Activated CD8-positive, alpha-beta memory T cell treated with anti-CD3 and anti-CD28 coated beads, Interleukin-2, amount 50 U/mL, for 4 hours (primary cell): ENCODE measurements at regions not wholly inside any gene's neighbourhood (a gene's known extent, or its start where the extent isn't known, plus 50 kb on each side); places are given as distances from the start of the nearest gene placed in this dataset.

Experiments
- DNase-seq: peaks from one replicate; pipeline ENCODE4 v3.0.0-alpha.2; 2020

DNA sequence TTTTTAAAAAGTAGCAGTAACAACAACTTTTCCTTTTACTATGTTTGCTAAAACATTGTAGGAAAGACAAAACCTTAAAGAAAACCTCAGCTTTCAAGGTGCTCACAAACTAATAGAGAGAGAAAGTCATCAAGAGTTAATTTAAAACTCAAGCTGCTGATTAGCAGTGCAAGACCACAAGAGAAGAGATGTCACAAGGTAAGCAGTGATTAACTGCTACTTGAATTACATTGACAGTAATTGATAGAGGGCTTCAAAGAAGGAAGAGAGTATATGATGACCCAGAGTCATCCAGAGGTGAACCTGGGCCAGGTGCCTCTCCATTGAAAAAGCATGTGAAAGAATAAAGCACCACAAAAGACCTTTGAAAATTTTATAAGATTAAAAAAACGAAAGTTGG lies 939.6 kb upstream of the CNTNAP5 start:
- no peak for DNase-seq

DNA sequence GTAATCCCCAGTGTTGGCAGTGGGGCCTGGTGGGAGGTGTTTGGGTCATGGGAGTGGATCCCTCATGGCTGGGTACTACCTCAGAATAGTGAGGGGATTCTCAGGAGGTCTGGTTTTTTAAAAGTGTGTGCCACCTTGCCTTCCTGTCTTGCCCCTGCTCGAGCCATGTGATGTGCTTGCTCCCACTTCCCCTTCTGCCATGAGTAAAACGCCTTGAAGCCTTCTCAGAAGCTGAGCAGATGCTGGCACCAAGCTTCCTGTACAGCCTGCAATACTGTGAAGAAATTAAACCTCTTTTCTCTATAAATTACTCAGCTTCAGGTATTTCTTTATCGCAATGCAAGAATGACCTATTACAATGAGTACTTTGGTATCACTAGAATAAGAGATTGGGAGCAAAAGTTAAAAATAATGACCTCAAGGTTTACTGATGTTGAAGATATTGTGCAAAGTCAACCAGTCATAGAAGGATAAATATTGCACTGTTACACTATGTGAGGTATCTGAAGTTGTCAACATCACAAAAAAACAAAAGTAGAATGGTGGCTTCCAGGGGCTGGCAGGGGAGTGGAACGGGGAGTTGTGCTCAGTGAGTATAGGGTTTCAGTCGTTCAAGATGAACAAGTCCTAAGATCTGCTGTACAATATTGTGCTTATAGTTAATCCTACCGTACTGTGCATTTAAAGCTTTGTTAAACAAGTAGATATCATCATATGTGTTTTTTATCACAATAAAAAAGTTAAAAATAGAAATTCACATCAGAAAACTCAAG lies 938.3 kb upstream of the CNTNAP5 start:
- DNase-seq, result no peak

DNA sequence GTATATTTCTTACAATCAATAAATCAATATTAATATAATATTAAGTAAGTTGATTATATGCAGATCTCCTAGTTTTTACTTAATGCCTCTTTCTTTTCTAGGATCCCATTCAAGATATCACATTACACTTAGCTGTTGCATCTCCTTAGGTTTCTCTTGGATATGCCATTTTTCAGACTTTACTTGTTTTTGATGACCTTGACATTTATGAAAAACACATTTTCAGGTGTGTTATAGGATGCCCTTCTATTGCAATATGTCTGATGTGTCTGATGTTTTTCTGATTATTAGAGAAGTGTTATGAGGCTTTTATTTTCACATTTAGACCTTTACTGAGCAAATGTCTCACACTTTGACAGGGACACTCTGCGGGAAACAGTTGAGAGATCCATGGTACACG lies 933.6 kb upstream of the CNTNAP5 start:
- no peak for DNase-seq

DNA sequence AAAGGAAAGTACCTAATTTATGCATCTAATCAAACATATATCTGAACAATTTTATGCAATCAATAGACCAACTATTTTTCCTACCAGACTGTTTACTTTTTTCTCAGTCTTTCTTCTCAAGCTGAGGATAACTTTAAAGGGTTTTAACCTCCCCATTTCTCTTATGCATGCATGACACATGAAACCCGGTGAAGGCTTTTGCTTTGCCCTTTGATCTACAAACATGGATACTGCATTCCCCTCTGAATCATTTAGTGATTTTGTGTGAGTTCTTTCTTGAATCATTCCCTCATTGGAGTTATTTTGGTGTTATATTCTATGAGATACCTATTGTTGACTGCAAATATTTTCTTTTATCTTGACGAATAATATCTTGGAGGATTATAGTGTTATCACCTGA lies 931.9 kb upstream of the CNTNAP5 start:
- no peak for DNase-seq

DNA sequence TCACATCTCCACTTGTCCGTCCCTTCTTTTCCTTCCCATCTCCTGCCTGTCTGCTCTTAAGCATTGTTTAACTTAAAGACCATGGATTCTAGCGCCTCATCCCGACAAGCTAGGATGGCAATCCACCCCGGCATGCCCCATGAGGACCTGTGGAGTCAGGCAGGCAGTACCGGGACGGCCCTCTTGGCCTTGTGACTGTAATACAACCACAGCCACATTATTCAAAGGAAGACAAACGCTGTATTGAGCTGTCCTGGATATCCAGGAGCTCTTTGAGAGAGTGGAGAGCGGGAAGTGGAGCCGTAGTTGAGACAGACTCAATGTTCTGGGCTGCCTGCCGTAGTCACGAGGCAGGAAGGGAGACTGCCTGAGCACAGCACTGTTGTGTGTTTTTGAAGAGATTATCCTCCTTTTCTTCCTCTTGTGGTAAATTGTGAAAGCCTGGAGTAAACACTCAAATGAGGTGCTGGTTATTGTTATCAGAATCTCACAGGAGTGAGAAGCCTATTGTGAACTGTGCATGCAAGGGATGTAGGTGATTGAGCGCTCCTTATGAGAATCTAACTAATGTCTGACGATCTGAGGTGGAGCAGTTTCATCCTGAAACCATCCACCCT lies 929.8 kb upstream of the CNTNAP5 start:
- DNase-seq, result no peak

DNA sequence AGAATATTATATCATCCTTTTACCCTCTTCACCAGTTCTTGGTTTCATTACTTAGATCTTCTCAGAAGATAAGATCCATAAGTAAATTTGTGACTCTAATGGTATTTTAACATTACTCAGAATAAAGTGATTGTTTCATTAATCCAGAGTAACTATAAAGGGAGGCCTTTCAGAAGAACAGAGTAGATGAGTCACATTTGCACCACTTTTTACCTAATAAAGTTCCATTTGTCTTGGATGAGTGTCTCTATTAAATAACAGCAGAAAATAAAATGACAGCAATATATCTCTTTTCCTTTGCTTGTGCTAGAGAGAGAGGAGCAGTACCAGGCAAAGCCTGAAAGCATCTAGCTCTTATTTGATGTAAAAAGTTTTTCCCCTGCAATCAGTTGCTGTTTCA lies 926.5 kb upstream of the CNTNAP5 start:
- DNase-seq, result no peak

DNA sequence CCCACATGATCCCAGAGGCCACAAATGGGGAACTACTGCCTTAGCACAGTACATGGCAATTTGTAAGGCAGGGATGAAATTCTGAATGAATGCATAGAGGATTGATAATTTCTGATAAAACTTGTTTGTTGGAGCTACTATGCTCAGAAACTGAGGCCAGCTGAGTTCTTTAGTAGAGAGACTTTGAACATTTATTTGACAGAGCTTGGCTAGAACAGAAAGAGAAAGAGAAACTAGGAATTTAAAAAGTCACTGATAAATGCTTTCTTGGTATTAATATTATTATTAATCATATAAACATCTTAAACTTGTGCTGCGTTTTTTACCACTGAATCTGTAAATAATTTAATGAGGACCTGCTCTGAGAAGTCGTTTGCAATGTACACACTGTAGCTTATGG lies 923.7 kb upstream of the CNTNAP5 start:
- DNase-seq, result no peak

DNA sequence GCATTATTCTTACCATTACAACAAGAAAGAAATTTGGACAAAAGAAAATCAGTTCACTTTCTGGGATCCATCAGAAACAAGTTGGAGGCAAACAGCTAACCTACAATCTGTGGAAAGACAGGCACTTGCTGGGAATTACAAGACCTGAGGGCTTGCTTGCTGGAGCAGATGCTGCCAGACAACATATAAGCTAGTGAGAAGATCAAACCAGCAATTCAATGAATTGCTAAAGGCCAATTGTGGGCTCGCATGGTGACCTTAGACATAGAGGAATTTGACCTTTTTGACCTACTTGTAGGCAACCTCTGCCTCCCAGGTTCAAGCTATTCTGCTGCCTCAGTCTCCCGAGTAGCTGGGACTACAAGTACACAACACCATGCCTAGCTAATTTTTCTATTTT lies 921.2 kb upstream of the CNTNAP5 start:
- no peak for DNase-seq

DNA sequence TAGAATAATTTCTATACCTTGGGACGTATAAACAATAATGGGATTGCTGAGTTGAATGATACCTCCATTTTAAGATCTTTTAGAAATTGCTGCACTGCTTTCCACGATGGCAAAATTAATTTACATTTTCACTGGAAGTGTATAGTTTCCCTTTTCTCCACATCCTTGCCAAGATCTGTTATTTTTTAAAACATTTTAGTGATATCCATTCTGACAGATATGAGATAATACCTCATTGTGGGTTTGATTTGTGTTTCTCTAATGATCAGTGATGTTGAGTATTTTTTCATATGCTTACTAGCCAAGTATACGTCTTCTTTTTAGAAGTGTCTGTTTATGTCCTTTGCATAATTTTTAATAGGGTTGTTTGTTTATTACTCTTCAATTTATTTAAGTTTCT lies 908.5 kb upstream of the CNTNAP5 start:
- DNase-seq, result no peak

DNA sequence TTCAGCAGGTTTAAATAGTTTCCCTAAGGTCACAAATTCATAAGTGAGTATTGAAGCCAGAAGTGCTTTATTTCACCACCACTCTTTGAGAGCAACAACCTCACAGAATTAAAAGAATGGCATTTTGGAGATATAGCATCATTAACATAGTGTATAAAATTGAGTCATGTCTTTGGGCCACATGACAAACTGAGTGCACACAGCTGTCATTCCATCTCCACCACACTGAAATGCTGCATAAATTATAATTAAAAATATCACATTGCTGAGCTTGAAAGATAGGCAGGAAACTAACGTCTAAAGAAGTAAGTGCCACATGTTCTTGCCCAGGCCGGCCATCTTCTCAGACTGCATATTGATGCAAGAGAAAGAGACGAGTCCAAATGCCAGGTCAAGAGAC lies 897.9 kb upstream of the CNTNAP5 start:
- no peak for DNase-seq

DNA sequence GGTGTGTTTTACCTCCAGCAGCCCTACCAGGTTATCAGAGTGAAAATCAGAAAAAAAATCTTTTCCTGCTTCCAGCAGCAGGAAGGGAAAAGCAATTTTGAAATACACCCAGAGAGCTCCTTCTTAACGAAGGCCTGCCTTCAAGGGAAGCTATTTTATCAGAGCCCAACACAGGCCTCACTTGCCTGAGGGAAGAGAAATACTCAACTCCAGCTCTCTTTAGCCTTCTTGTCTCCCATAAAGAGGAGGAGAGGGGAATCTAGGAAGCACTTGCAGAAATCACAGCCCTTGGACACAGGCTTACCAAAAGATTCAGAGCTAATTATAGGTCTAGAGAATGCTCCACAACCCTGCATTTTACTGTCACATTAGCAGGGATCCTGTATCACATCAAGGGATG lies 896.1 kb upstream of the CNTNAP5 start:
- no peak for DNase-seq

DNA sequence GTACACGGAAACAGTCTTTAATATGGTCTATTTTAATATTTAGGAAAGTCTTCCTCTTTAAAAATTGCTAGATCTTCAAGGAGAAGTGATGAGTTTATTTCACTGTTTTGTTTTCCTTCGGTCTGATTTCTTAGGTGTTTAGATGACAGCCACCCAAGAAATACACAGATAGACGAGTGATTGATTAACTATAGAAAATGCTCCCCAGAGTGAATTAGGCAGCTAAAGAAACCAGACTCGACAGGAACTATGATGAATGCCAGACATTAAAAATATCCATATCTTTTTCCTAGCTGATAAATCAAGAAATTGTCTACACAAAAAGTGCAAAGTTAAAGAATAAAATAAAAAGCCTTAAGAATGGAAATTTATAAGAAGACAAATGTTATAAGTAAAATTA lies 888.7 kb upstream of the CNTNAP5 start:
- no peak for DNase-seq

DNA sequence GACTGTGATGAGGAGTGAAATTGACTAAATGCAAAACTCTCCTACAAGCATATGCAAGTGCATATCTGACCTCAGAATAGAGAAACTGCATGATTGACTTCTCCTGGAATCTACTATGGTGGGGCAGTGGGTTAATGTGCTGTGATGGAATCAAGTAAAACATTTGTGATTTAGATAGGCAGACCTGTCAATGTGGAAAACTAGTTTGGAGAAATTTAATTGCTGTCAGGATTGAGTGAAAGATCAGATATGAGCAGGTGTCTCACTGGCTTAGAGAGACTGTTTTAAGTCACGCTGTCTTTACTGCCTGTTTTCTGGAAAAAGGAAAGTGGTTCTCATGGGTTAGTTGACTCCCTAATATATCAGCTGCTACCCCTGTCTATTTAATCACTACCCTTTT lies 881.0 kb upstream of the CNTNAP5 start:
- no peak for DNase-seq

DNA sequence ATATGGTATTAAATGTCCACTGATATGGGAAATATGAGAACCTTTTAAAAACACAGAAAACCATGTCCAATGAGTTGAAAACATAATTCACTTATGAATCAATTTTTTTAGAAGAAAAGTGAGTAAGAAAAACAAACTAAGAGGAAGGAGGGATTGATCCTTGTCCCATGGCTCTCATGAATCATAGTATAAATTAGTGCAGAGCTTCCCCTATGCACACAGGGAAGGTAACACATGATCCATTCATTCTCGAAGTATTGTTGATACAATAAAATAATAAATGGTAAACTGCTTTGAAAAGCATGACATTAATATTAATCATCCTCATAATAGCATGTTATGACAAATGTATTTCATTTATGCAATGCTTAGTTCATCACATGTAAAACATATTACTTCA lies 872.0 kb upstream of the CNTNAP5 start:
- no peak for DNase-seq

DNA sequence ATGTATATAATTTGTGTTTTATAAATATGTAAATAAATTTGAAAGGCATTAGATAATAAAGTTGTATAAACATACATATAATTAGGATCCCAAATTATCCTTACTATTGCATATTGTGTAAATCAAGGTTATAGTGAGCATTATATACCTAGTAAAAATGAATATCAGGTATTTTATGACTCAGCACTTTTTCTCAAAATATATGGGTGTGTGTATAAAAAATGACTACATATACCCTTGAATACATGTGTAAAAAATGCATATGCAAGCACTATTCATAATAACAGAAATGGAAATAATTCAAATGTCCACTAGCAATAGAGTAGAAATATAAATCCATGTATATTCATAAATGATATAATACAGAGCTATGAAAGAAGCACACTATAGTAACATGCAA lies 870.9 kb upstream of the CNTNAP5 start:
- DNase-seq, result no peak

DNA sequence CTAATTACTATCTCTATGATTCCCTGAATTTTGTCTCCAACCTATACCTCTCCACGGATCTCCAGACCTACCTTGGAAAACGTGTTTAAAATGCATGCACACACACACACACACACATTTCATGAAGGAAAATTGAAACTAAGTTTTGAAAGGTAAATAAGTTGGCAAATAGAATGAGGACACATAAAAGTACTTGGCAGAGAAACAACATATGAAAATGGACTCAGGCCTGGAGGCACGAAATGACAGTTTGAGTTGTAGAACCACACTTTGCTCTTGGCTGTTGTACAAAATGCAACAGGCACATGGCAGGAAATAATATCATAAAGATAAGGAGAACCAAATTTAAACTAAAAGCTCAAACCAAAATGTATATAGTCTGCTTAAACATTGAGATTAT lies 868.1 kb upstream of the CNTNAP5 start:
- DNase-seq, result no peak

DNA sequence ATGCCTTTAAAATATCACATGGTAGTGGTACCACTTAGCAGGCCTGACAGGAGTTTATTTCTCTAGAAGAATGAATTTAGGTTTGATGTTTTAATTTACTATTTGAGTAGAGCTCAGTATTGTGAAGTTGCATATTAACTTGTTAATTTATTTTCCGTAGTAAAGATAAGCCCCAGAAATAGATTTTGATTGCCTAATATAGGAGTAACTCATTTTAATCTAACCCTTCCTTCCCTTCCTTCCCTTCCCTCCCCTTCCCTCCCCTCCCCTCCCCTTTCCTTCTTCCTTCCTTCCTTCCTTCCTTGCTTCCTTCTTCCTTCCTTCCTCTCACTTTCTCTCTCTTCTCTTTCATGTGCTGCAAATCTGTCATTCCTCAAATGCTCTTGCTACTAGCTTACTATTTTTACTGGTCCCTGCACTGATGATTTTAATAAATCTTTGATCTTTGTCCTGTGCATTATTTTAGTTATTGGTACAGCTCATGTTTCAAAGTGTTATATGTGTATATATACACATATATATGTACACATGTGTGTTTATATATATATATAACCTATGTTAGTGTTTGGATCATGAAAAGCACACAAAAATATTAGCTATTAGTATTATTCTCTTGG lies 862.6 kb upstream of the CNTNAP5 start:
- DNase-seq, result no peak

DNA sequence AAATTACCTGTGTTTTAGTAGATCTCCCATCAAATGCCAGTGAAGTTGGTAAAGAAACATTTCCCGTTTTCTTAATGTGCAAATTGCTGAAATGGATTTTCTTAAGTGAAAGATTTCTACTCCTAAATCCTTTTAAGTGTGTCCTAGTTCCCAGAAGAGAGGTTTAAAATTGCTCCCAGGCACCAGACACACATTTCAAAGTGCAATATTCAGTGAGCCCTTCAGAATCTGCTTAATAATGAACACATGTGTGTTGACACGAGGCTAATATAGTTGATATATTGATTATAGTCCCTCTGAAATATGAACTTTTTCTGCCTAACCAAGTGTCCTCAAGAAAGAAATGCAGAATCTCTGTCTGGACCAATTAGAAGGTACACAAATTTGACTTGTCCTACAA lies 861.7 kb upstream of the CNTNAP5 start:
- no peak for DNase-seq

DNA sequence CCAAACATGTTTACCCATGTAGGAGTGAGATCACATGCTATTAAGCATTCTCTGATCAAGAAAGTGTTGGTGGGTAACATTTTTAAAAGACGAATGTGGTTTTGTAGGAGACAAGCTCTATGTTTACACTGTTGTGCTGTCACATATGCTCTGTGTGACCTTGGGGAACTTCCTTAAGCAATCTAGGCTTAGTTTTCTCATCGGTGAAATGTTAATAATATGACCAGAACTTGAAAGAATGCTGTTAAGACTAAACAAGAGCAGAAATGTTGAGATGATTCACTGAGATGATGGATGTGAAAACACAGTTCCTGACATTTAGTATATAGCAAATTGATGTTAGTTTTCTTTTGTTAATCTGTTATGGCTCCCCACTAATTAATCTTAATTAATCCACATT lies 860.9 kb upstream of the CNTNAP5 start:
- DNase-seq, result no peak

DNA sequence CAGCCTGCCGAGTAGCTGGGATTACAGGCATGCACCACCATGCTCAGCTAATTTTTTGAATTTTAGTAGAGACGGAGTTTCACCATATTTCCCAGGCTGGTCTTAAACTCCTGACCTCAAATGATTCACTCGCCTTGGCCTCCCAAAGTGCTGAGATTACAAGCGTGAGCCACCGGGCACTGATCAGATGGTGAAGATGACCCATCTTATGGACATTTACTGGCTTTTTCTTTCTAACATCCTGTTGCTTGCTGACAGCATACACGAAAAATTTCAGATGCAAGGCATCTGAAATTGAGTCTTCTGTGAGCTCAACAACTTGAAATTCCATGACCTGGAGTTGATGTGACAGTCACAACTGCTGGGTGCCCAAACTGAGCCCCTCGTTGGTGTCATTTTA lies 859.5 kb upstream of the CNTNAP5 start:
- DNase-seq, result no peak

DNA sequence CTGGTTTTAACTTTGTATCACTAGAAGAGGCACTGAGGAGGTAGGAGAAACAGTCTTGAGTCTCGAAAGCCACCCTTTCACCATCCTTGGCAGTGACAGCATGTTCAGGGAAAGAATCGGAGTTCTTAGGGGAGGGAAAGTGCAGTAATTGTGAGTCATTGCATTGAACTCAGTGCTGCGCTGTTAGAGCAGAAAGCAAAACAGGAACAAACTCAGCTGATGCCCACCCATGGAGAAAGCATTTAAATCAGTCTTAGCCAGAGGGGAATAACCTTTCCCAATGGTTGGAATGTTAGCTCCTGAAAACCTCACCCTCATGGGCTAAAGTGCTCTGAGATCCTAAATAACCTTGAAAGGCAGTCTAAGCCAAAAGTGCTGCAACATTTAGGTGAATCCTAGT lies 845.6 kb upstream of the CNTNAP5 start:
- no peak for DNase-seq

DNA sequence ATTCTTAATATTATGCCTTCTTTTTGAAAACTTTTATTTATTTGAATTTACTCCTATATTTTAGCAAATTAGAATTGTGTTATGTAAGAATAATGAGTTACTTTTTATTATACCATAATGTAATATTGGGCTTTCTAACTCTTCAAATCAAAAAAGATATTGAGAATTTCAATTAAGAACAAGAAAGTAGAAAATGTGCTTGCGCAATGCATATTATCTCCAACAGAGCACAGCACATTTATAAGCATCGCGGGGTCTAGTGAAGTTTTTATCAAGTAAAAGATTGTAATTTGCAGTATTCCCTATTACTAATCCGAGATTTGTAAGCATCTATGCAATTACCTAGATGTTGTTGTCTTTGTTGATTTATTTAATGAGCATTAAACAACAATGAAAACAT lies 829.1 kb upstream of the CNTNAP5 start:
- no peak for DNase-seq

DNA sequence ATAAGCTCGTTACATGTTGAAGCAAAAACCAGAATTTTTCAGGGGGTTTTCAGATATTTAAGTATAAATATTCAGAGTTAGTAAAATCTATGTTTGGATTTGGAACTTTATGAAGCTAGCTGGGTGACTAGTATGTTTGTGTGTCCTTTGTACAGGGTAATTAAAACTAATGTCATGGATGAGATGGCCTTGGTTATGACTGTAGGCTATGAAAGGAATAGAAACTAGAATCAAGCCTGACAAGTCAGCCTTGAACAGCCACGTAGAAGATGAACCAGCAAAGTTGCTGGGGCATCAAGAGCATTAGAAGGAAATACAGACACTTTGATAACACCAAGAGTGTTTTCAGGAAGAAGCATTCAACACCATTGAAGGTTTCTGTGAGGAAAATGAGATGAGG lies 825.1 kb upstream of the CNTNAP5 start:
- DNase-seq, result no peak

DNA sequence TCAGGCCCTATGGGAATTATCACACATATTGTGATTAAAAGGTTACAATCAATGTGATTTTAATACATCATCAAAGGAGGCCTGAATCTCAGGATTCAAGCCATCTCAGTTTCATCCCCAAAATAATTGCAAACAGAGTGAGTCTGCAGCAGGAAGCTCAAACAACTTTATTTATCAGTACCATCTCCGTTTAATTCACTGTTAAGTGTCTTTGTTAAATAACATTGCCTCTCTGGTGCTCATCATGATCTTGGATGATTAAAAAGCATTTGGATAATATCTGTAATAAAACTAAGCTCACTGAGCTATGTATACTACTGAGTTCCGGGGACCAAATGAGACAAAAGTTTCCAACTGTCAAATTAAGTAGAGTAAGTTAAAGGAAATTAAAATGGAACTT lies 817.8 kb upstream of the CNTNAP5 start:
- DNase-seq, result no peak

DNA sequence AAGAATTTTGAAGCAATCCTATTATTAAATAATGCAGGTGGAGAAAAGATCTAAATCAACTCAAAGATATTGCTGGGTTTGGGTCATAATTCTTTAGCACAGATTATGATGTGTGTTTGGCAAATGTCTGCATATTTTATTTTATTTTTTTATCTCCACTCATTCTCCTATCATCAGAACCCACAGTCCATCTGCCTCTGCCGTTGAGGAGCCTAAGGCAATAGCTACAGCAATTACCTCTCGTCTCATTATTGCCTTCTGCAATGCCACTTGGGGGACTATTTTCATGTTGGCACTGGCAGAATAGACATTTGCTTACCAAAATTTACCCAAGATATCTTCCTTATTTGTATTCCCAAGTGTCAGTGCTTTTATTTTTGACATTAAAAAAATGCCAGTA lies 815.9 kb upstream of the CNTNAP5 start:
- no peak for DNase-seq
